ENCODE measurements at regions not wholly inside any gene's neighbourhood (a gene's known extent, or its start where the extent isn't known, plus 50 kb on each side); places are given as distances from the start of the nearest gene placed in this dataset.

DNA sequence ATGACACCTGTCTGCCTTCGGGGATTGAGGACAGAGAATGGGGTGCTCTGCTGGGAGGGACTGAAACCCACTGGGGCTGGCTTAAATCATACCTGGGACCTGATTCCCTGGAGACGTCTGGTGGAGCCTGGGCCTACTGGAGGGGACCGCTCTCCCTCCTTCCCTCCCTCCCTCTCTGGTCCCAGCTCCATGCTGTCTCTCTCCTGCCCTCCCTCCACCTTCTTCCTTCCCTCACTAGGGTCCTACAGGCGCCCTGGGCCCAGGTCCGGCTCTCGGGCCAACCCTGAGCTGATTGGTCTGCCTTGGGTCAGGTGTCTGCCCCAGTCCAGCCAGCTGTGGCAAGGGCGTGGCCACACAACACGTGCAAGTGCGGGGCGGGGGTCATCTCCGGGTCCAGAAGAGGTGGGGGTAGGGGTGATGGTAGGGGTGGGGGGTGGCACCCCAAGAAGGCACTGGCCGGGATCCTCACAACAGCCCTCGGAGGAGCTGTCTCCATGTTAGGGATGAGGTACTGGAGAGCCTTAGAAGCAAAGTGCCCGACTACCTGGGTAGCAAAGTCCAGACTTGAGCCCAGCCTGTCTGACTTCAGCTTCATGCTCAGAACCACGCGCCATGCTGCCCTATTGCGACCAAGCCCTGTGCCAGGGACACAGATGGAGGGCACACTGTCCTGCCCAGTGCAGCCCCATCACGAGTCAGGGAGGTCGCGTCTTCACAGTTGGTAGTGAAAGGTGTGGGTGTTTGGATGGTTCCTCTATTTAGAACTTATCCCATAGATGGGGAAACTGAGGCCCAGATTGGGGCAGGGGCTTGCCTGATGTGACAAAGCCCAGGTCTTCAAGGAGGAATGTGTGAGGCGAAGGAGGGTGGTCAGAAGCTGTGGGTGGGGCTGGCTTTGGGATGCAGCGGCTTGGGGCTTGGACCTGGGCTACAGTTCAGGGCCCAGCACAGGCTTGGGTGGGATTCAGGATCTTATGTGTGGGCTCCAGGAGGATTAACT, 574.1 kb downstream of the PTPRU start:
- no peaks in the 10 kb centered on the region for H3K27me3 ChIP-seq (ENCODE audit: control insufficient read depth, insufficient read depth, low read length)
- TF ChIP-seq, protein P1, sequence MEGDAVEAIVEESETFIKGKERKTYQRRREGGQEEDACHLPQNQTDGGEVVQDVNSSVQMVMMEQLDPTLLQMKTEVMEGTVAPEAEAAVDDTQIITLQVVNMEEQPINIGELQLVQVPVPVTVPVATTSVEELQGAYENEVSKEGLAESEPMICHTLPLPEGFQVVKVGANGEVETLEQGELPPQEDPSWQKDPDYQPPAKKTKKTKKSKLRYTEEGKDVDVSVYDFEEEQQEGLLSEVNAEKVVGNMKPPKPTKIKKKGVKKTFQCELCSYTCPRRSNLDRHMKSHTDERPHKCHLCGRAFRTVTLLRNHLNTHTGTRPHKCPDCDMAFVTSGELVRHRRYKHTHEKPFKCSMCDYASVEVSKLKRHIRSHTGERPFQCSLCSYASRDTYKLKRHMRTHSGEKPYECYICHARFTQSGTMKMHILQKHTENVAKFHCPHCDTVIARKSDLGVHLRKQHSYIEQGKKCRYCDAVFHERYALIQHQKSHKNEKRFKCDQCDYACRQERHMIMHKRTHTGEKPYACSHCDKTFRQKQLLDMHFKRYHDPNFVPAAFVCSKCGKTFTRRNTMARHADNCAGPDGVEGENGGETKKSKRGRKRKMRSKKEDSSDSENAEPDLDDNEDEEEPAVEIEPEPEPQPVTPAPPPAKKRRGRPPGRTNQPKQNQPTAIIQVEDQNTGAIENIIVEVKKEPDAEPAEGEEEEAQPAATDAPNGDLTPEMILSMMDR (IDR thresholded peaks at IDR 0.05; ENCODE audit: insufficient read depth, low read length, poor library complexity, severe bottlenecking): no peak
- H3K36me3 ChIP-seq (ENCODE audit: control insufficient read depth, insufficient read depth, low read length): no peaks in the 10 kb centered on the region
- no peak for DNase-seq (ENCODE audit: low read depth)
- H3K4me3 ChIP-seq (ENCODE audit: low read depth, low read length): no peak overlapping the region

DNA sequence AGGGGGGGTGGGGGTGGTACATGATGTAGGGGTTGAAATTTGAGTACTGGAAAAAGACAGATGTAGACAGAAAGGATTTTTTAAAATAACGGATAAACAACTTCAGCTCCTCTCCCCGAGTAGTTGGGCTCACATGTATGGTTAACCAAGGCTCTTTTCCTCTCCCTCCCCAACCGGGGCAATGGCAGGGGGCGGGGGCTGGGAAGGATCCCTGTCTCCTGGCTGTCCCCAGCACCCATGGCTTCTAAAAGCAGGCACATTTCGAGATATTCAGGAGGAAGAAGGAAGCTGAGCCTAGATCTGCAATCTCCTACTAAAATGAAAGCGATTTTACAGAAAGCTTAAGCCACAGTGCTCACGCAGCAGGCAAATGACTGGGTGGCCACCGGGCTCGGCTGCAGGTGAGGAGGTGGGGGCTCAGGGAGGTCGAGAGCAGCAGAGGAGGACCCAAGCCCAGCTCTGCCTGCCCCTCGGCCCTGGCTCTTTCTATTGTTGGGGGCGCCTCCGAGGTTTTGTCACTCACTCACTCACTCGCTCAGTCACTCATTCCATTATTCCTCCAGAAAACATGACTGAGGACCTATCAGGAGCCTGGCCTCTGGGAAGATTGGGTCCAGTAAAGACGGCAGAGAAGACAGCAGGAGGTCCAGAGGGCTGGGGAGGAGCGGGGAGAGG, 573.3 kb downstream of the PTPRU start:
- no peaks in the 10 kb centered on the region for H3K36me3 ChIP-seq (ENCODE audit: control insufficient read depth, insufficient read depth, low read length)
- no peaks in the 10 kb centered on the region for H3K27me3 ChIP-seq (ENCODE audit: control insufficient read depth, insufficient read depth, low read length)
- H3K4me3 ChIP-seq (ENCODE audit: low read depth, low read length): no peak overlapping the region
- TF ChIP-seq, protein P1 (IDR thresholded peaks at IDR 0.05; ENCODE audit: insufficient read depth, low read length, poor library complexity, severe bottlenecking): no peak
- no peak for DNase-seq (ENCODE audit: low read depth)

DNA sequence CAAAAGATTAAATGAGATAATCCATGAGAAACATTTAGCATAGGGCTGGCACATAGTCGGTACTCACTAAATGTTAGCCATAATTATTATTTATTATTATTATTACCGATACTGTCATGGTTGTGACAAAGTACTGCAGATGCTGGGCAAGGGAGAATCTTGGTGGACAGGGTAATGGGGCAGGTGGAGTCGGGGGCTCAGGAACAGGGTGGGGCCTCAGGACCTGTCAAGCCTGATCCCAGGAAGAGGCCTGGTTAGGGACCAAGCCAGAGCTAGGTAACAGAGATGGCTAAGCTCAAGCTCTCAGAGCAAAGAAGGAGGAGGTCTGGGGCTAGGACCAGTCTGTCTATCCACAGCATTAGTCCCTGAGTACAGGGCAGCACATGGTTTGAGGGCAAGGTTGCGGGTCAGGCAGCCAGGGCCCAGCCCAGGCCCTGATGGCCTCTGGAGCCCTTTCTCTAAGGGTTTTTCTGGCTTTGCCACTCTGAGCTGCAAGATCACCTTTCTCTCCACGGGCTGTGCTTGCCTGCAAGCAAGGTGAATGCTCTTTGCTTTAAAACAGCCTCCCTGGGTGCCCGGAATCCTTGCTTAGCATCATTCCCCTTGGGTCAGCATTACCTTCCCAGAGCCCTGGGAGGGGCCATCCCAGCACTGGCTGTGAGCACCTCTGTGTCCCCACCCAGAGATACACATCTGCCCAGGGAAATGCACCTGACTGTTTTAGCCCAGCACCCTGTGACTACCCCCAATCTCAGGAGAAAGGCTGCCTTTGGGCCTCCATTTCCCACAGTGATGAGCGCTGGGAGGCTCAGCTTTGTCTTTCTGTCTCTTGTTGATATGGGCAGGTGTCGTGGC, 572.0 kb downstream of the PTPRU start:
- Histone ChIP-seq H3K4me3 (ENCODE audit: low read depth, low read length) (no peak overlapping the region), H3K27me3 (ENCODE audit: control insufficient read depth, insufficient read depth, low read length) (no peaks in the 10 kb centered on the region), H3K36me3 (ENCODE audit: control insufficient read depth, insufficient read depth, low read length) (no peaks in the 10 kb centered on the region)
- TF ChIP-seq, protein P1 (IDR thresholded peaks at IDR 0.05; ENCODE audit: insufficient read depth, low read length, poor library complexity, severe bottlenecking): no peak
- no peak for DNase-seq (ENCODE audit: low read depth)

DNA sequence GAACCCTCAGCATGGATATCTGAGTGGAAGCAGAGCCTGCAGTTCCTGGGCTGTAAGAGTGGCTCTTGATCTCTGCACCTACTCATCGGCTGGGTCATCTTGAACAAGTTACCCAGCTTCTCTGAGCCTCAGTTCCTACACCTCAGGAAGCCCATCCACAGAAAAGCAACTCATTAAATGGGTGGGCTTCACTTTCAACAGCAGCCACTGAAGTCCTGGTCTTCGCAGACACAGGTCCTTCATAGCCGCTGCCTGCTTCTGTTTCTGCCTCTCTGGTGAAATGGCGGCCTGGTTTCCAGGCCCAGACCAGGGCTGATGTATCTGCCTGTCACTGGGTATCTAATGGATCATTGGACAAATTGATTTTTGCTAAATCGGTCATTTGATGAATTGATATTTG, 571.4 kb downstream of the PTPRU start:
- no peak for DNase-seq (ENCODE audit: low read depth)
- Histone ChIP-seq H3K4me3 (ENCODE audit: low read depth, low read length) (no peak overlapping the region), H3K36me3 (ENCODE audit: control insufficient read depth, insufficient read depth, low read length) (no peaks in the 10 kb centered on the region), H3K27me3 (ENCODE audit: control insufficient read depth, insufficient read depth, low read length) (no peaks in the 10 kb centered on the region)
- TF ChIP-seq, protein P1 (IDR thresholded peaks at IDR 0.05; ENCODE audit: insufficient read depth, low read length, poor library complexity, severe bottlenecking): no peak

DNA sequence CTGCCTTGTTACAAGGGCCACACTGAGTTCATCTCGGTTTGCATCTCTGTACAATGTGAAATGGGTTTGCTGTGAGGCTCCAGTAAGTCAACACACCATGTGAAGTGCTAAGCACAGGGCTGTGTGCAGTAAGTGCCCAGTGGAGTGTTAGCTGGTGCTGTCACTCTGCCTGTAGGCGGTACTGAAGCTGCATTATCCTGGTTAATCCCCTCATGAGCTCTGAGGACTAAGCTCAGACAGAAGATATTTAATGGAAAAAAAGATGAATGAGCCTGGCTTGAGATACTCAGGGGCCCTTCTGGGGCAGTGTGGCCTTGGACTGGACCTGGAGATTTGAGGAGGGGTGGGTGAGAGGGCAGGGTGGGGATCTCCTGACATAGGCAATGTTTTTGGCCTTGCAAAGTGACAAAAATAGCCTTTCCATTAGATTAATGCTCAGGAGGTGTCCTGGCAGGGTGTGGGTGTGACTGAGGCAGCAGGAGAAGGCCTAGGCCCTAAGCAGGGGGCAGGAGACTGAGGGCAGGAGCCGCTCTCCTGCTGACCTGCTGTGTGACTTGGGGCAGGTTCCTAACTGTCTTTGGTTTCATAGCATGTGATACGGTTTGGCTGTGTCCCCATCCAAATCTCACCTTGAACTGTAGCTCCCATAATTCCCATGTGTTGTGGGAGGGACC, 570.5 kb downstream of the PTPRU start:
- no peak for DNase-seq (ENCODE audit: low read depth)
- Histone ChIP-seq H3K4me3 (ENCODE audit: low read depth, low read length) (no peak overlapping the region), H3K36me3 (ENCODE audit: control insufficient read depth, insufficient read depth, low read length) (no peaks in the 10 kb centered on the region), H3K27me3 (ENCODE audit: control insufficient read depth, insufficient read depth, low read length) (peaks cover 1% of the 10 kb centered on the region)
- TF ChIP-seq, protein P1 (IDR thresholded peaks at IDR 0.05; ENCODE audit: insufficient read depth, low read length, poor library complexity, severe bottlenecking): no peak

All from kidney epithelial cell (primary cell).